Psoas muscle (tissue), 7 donors: ENCODE measurements at regions not wholly inside any gene's neighbourhood (a gene's known extent, or its start where the extent isn't known, plus 50 kb on each side); places are given as distances from the start of the nearest gene placed in this dataset.

Experiments
- ATAC-seq, 4 donors: fragments of 200-7000 bp; cut with Tn5 transposase; one replicate each; pipeline ENCODE4 v1.9.1; 2020; ENCODE audit warnings: moderate library complexity in 3 of 4, mild to moderate bottlenecking in 2 of 4
- DNase-seq, 2 donors: peaks; one replicate each; pipeline ENCODE4 v3.0.0-alpha.2; 2020
- H3K27ac ChIP-seq: fragments of 200-600 bp; one replicate; pipeline ENCODE4 v1.8.0; 2022
- H3K27me3 ChIP-seq, 3 donors: fragments of 200-600 bp in 1 of 3; one replicate each; pipeline versions ENCODE4 v1.6.1 to v1.8.0; 2013 to 2022; ENCODE audit warnings: low read length in 2 of 3, mild to moderate bottlenecking in 2 of 3, moderate library complexity in 1 of 3; ENCODE audit not compliant: insufficient read depth in 3 of 3
- H3K36me3 ChIP-seq, 2 donors: fragments of 200-600 bp in 1 of 2; one replicate each; pipeline versions ENCODE4 v1.6.1 to v1.8.0; 2013 to 2022; ENCODE audit warnings: low read depth in 1 of 2, mild to moderate bottlenecking in 1 of 2, moderate library complexity in 1 of 2; ENCODE audit not compliant: insufficient read depth in 1 of 2
- H3K4me1 ChIP-seq: fragments of 200-600 bp; one replicate; pipeline ENCODE4 v1.8.0; 2022
- H3K4me3 ChIP-seq: fragments of 200-600 bp; one replicate; pipeline ENCODE4 v1.8.0; 2022; ENCODE audit warnings: mild to moderate bottlenecking
- H3K9me3 ChIP-seq: fragments of 200-600 bp; one replicate; pipeline ENCODE4 v1.8.0; 2022
- CTCF ChIP-seq: fragments of 200-600 bp; IDR thresholded peaks from one replicate; pipeline ENCODE4 v1.8.0; 2022; ENCODE audit warnings: antibody characterized with exemption
- WGBS, 3 donors: extraction: QIAGEN DNeasy Blood & Tissue Kit; methylation state at CpG; one replicate each; pipeline versions ENCODE4 v1.1.6 to v1.1.7; 2013; 5-methylcytosine and 5-hydroxymethylcytosine counted together
- intact Hi-C, 2 donors: fragments of 100-400 bp; cut with DNase I; formaldehyde crosslinking; loops; one replicate each; pipeline versions ENCODE4 v1.11.0 to v1.14.2; 2022
- donor health status: healthy with polysubstance abuse.
- donor health status: DM: no; HTN: no; CAD: no; lungs with moderate emphysema.
- donor health status: Bipolar disorder and iron deficiency.
- donor health status: healthy.
- donor health status: DM: yes; HTN: yes; CAD: no.
- donor health status: DM: no; HTN: no; CAD: no.
- donor health status: DM: yes; HTN: yes; CAD: no.

- TF ChIP-seq CTCF, result no peak
- intact Hi-C loops, result no loop called here
- Histone ChIP-seq H3K27me3 (no peaks in the 10 kb centered on the region), H3K9me3 (no peaks in the 10 kb centered on the region), H3K4me3 (no peak overlapping the region), H3K4me1 (no peaks in the 10 kb centered on the region), H3K27ac (no peak overlapping the region), H3K36me3 (no peaks in the 10 kb centered on the region)
- DNase-seq (no peak), ATAC-seq (no peak)
- WGBS, 3 donors, result 27 to 33% (median 30%) methylated on average over 1 of the region's 1 CpG
Observed at GRCh38 chr1:216984536-216984935, 261.3 kb upstream of the ESRRG start.

- no peak overlapping the region for H3K4me3 ChIP-seq
- no peaks in the 10 kb centered on the region for H3K9me3 ChIP-seq
- ATAC-seq, result peak; percentile 65 to 82 (median 79)
- intact Hi-C loops, result no loop called here
- no peak for DNase-seq
- no peak overlapping the region for H3K27ac ChIP-seq
- H3K36me3 ChIP-seq, result no peaks in the 10 kb centered on the region
- no peak for TF ChIP-seq CTCF
- 47 to 53% (median 53%) methylated on average over 6 of the region's 6 CpGs for WGBS, 3 donors
- no peaks in the 10 kb centered on the region for H3K27me3 ChIP-seq
- H3K4me1 ChIP-seq, result no peaks in the 10 kb centered on the region
Observed at GRCh38 chr1:216983823-216984222, 260.6 kb upstream of the ESRRG start.

GRCh38 chr1:216961516-216961915 is 238.3 kb upstream of the ESRRG start:
- Histone ChIP-seq H3K9me3 (no peaks in the 10 kb centered on the region), H3K27ac (no peak overlapping the region), H3K36me3 (no peaks in the 10 kb centered on the region), H3K4me3 (no peak overlapping the region), H3K4me1 (no peaks in the 10 kb centered on the region), H3K27me3 (no peaks in the 10 kb centered on the region)
- no peak for TF ChIP-seq CTCF
- ATAC-seq (no peak), DNase-seq (no peak)
- 62 to 81% (median 67%) methylated on average over 3 of the region's 3 CpGs for WGBS, 3 donors
- intact Hi-C loops, result no loop called here

- ATAC-seq (no peak), DNase-seq (no peak)
- no peaks in the 10 kb centered on the region for H3K9me3 ChIP-seq
- no peaks in the 10 kb centered on the region for H3K27me3 ChIP-seq
- H3K4me1 ChIP-seq, result no peaks in the 10 kb centered on the region
- no peak for TF ChIP-seq CTCF
- intact Hi-C loops, result no loop called here
- no peak overlapping the region for H3K4me3 ChIP-seq
- no peak overlapping the region for H3K27ac ChIP-seq
- no peaks in the 10 kb centered on the region for H3K36me3 ChIP-seq
Observed at GRCh38 chr1:216960716-216961115, 237.5 kb upstream of the ESRRG start.

- Histone ChIP-seq H3K36me3 (no peaks in the 10 kb centered on the region), H3K27me3 (no peaks in the 10 kb centered on the region), H3K27ac (no peak overlapping the region), H3K4me3 (no peak overlapping the region), H3K4me1 (no peaks in the 10 kb centered on the region), H3K9me3 (no peaks in the 10 kb centered on the region)
- ATAC-seq (peak; percentile 56 to 95 (median 84)), DNase-seq (no peak)
- 38 to 46% (median 45%) methylated on average over 4 of the region's 4 CpGs for WGBS, 3 donors
- no peak for TF ChIP-seq CTCF
- intact Hi-C loops, result no loop called here
Observed at GRCh38 chr1:216958569-216958968, 235.3 kb upstream of the ESRRG start.
